Stimulated activated CD4-positive, alpha-beta T cell treated with anti-CD3 and anti-CD28 coated beads, Interleukin-4, amount 100 ng/mL, for 1 hour (primary cell): ENCODE measurements at regions not wholly inside any gene's neighbourhood (a gene's known extent, or its start where the extent isn't known, plus 50 kb on each side); places are given as distances from the start of the nearest gene placed in this dataset.
"Not testable (repeated sequence)": the region's sequence is repeated elsewhere in the genome, so short reads cannot be mapped to it uniquely, and the experiment has no call there.

Experiments used
- DNase-seq: peaks from one replicate; pipeline ENCODE4 v3.0.0-alpha.2; 2020

DNA sequence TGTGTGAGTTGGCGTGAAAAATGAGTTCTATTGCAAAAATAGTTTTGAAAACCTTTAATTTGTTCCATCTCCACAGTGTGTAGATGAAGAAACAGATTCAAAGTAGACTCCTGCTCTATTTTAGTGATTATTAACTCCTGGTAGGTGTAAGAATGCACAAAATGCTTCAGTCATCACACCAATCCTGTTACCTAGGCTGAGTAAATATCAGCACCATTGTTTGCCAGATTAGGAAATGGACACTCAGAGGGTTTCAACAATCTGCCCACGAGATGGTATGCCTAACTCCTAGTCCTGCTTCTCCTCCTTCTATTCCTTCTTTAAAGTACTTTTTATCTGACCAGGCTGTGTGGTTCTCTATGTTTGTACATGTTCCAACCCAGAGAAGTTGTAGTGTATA lies 108.9 kb upstream of the AHI1 start:
- DNase-seq: no peak

DNA sequence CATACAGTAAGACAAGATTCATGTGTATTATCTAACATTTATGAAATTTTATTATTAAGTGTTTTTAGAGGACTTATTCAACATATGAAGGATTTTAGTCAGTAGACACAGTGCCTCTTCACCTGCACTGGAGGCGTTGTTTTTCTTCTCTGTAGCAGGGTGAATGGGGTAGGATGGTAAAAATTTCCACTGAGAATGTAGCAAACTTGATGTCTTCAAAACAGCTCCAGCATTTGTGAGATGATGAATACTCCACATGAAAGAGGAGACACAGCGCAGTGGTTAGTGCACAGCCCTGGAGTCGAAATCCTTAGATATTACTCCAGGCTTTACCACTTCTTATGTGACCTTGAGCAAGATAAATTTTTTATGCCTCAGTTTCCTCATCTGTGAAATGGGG lies 110.5 kb upstream of the AHI1 start:
- no peak for DNase-seq

DNA sequence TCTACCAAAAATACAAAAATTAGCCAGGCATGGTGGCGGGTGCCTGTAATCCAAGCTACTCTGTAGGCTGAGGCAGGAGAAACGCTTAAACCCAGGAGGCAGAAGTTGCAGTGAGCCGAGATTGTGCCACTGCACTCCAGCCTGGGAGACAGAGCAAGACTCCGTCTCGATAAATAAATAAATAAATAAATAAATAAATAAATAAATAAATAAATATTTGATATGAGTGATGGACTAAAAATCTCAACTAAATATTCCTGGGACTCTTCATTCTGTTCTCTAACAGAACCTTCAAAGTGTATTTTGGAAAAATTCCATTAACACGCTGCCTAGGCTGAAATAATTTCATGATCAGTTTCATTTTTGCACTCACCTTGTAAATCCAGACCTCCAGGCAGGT lies 112.7 kb upstream of the AHI1 start:
- not testable (repeated sequence) for DNase-seq

DNA sequence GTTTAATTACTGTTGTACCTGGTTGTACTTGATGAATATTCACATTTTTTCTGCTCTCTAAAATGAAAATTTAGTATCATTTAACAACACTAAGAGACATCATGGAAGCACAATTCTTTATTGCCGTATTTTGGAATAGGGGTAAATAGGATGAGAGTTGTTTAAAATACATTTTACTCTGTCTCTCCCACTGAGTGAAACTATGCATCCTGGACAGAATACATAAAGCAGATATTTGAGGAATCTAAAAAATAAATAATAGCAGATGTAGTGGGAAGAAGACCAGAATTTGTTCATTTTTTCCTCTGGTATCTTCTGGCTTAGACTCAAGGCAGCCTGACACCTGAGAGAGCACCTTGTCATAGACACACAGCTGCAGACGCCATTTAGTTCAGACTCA lies 119.1 kb upstream of the AHI1 start:
- no peak for DNase-seq

DNA sequence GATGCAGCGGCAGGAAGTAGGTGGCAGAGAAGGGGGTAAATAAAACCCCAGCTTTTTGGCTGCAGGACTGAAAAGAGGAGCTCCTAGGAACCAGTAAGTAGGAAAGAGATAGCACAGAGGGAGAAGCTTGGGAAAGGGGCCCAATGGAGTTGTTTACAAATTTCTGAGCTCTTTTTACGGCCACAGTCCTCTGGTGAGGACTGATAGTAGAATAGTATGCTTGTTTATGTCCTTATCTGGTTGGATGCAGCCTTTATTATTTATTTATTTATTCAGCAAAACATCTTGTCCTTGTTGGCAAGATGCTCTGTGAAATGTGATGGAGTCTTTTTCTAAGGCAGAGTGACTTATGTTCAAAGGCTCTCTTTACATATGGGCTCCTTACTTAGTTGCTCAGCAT lies 119.7 kb upstream of the AHI1 start:
- DNase-seq: no peak

DNA sequence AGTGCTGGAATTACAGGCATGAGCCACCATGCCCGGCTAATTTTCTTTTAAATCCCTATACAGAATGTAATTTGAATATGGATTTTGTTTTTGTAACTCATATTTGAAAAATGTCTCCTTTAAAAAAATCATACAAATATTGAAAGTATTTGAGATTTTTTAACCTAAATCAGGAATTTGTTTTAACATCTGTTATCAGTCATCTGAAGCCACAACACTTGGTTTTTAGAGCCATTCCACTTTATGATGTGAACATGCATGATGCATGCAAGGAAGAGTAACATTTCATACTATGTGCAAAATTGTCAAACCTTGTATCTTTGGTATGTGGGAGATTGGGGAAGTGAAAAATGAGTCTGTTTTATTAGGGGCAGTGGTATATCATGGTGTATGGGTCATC lies 124.5 kb upstream of the AHI1 start:
- no peak for DNase-seq

DNA sequence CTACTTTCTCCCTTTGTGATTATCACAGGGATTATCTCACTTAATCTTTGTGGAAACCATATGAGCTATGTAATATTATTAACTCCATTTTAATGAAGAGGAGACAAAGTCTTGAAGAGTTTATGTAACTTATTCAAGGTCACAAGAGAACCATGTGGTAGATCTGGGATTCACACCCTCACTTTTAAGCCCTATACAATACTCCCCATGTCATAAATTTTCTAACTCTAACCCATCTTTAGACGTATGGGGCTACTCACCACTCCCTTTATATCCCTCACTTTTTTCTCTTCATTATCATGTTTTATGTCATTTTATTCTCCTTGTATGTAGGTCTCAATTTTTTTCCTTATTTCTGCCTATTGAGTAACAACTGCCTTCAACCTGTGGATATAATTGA lies 126.4 kb upstream of the AHI1 start:
- DNase-seq: no peak

DNA sequence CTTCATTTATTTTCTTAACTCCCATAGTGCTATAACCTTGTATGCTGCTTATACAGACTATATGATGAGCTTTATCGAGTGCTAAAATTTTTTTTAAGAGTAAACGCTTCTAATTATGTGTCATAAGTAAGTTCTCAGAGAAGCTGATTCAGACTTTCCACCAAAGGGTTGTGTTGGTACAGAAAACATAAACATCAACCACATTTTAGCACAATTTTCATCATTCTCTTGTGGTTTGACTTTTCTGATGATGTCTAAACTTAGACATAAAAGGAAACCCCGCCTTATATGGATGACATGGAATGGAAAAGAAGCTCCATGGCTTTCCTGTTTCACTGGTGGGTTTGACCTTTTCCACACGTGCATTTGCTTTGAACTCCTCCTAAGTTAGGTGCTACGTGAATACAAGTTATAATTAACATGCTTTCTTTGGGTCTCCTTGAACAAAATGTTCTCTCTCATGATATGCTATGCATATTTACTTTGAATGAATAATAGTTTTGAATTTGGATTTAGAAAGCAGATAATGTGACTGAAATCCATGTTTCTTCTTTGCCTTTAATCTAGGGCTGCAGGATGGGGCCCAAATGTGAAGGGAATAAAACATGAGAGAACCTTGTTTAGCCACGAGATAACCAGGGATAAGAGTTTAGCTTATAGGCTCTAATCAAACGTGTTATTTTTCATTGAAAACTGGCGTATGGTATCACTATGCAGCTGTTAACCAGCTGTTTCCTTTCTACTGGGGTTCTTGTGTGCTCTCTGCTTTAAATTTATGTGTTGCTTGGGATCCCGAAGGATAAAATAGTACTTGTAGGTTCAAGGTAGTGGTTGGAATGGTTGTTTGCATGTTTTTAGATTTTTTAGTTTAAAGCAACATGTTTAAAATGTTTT lies 127.1 kb upstream of the AHI1 start:
- no peak for DNase-seq

DNA sequence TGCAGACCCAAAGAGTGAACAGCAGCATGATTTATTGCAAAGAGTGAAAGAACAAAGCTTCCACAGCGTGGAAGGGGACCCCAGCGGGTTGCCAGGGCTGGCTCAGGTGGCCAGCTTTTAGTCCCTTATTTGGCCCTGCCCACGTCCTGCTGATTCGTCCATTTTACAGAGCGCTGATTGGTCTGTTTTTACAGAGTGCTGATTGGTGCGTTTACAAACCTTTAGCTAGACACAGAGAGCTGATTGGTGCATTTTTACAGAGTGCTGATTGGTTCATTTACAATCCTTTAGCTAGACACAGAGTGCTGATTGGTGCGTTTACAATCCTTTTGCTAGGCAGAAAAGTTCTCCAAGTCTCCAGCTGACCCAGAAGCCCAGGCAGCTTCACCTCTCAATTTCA lies 128.5 kb upstream of the AHI1 start:
- DNase-seq: not testable (repeated sequence)

DNA sequence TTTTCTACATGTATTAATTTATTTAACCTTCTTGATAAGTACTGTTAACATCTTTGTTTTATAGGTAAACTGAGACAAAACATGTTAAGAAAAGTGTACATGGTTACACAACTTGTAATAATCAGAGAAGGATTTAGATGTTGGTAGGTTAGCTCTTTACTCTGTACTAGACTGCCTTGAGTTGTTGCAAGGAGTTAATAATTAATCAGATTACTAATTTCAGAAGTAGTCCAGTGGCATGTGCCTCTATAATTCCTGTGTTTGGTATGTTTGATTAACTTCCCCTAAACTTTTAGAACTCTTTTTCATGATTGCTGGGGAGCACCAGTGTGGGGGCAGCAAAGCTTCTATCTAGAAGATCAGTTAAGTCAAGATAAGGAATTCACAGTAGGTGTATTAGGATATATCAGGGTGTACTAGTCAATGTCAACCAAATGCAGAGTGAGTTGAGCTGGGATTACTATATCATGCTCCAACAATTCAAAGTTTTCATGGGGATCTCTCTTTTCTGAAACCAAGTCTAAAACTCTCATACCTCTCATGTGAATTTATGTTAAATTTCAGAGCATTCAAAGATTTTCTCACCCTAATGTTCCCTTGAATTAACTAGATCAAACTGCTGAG lies 129.7 kb upstream of the AHI1 start:
- no peak for DNase-seq

DNA sequence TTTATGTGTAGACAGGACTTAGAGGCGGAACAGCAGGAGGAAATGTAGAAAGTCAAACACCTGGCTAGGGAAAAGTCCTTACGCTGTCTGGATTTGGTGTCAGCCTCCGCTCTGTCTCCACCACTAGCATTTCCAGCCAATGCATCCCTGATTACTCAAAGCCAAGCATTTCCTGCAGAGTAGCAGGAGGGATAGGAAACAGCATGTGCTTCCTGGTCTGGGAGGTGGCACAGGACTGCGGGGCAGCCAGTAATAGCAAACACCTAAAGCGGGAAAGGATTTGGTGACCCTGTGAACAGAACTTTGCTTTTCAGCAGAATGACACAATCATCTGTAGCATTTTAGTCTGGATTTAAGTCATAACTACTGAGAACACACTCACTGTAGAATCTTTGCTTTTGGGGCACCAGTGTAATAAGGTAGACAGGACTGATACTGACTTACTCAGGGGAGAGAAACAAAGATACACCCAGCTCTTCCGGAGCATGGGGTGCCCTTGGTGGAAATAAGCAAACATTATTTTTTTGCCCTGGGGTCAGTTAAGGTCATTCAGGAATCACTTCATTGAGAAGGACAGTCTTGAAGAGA lies 133.3 kb upstream of the AHI1 start:
- no peak for DNase-seq

DNA sequence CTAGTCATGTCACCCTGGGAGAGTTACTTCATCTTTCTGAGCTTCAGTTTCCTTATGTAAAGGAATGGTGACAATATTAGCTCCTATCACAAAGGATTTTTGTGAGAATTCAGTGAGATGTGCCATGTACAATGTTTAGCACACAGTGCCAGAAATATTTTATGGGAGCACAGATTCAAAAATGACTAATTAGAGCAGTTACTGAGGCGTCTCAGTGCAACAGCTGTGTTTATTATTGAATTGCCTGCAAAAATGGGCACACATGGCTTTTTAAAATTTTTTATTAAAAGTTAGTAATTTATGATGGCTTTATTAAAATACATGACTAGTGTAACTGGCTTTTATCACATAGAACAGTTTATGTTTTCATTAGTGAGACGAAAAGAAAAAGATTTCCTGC lies 134.3 kb upstream of the AHI1 start:
- no peak for DNase-seq

DNA sequence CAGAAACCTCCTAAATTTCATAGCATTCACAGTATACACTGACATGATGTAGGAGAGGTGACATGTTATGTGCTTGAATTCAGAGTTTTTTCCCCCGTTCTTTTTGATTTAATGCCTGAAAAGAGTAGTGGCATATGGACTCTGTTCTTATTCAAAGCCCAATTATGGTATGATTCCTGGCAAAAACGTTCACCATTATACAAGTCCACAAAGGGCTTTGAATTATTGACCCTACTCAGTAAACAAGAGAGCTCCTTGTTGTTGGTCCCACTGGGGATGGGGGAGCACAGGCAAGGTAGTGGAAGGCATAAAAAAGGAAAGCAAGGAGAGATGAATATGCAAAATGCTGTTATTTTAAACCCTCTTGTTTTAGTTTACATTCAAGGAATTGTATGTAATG lies 136.0 kb upstream of the AHI1 start:
- no peak for DNase-seq

DNA sequence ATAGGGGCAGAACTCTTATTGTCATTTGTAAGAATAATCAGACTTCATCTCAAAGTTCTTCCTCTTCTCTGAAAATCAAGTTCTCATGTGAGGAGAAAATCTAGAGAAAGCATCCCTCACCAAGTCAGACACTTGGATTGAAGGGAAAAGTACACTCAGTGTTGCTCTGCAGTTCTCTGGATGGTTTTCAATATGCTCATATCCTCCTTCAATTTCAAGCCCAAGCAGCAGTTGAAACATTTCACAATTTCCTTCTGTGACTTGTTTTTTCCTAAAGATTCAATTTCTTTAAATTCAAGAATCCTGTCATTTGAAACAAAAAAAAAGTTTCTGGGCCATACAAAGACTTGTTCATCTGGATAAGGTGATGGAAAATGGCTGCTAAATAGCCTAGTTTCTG lies 140.2 kb upstream of the AHI1 start:
- DNase-seq: no peak

DNA sequence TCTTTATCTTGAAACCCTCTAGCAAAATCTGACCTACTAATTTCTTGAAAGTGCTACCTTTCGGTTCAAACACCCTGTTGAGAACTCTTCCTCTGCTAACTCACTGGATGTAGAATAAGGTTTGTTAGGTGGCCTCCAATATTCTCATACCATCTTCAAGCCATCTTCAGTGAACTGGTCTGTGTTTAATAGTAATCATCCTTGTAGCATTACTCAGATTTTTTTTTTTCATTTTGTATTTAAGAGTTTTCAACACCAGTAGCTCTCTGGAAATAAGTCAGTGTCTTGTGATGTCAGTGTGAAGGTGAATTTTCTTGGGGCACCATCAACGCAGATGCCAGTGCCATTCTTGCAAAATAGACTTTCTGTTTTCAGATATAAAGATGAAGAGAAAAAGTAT lies 140.6 kb upstream of the AHI1 start:
- DNase-seq: no peak

DNA sequence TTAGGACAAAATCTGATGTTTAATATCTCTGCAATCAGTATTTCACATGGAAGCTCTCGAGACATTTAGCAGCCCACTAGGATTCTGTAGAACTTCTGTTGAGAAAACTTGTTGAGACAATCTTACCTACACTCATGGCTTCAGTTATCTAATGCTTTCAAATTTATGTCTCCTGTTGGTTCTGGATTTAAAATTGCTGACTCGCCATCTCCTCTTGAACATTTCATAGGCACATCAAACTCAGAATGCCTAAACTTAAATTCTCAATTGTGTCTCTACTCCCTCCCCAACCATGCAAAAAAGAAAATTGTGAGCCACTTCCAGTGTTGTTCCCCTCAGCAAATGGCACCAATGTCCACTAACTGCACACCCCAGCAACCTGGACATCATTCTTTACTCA lies 142.5 kb upstream of the AHI1 start:
- no peak for DNase-seq

DNA sequence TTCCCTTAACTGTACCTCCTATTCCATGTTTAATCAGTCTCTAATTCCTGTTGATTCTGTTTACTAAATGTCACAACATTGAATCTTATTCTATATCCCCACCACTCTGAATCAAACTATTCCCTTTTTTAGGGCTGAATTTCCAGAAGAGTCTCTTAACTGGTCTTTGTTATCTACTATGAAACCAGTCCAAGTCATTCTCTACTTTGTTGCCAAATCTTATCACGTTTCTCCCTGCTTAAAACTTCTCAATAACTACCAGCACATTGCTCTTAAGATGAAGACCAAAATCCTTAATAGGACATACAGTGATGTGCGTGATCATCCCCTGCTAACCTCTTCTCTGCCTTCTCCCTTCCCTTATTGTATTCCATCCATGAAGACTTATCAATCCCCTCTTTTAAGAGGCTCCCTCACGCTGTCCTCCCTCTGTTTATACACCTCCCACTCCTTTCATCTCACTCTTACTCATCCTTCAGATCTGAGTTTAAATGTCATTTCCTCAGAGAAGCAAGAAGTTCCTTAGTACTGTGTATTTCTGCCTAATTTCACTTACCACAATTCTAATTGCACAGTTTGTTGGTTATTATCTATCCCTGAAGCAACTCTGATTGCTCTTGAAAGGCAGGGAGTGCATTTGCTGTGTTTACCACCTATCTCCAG lies 143.0 kb upstream of the AHI1 start:
- no peak for DNase-seq

DNA sequence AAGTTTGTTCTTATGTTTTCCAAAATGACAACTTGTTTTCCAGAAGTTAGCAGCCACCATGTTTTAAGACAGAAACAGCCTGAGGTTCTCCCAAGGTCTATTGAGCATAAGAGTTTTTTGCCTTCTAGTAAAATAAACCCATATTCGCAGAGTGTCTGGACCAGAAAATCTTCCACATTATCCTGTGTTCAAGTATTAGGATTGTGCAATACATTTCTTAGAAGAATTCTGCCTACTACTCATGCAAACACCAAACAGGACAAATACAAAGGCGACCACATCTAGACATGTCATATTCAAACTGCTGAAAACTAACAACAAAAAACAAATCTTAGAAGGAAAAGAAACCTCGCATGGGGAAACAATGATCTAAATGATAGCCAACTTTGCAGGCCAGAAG lies 145.4 kb upstream of the AHI1 start:
- DNase-seq: no peak

DNA sequence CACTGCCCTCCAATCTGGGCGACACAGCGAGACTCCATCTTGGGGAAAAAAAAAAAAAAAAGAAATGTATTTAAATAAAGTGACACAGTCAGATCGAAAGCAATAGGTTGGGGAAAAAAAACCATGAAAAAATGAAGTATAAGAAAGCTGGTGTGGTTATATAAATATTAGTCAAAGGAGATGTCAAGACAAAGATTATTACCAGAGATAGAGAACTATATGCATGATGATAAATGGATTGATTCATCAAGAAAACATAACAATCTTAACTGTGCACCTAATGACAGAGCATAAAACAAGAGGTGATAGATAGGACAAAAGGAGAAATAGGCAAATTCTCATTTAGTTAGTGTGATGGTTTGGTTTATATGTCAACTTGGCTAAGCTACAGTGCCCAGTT lies 146.9 kb upstream of the AHI1 start:
- DNase-seq: no peak

DNA sequence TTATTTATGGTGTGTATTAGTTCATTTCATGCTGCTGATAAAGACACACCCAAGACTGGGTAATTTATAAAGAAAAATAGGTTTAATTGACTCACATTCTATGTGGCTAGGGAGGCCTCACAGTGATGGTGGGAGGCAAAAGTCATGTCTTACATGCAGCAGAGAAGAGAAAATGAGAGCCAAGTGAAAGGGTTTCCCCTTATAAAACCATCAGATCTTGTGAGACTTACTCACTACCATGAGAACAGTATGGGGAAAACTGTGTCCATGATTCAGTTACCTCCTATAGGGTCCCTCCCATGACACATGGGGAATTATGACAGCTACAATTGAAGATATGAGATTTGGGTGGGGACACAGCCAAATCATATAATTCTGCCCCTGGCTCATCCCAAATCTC lies 150.0 kb upstream of the AHI1 start:
- peak; percentile 18 for DNase-seq

DNA sequence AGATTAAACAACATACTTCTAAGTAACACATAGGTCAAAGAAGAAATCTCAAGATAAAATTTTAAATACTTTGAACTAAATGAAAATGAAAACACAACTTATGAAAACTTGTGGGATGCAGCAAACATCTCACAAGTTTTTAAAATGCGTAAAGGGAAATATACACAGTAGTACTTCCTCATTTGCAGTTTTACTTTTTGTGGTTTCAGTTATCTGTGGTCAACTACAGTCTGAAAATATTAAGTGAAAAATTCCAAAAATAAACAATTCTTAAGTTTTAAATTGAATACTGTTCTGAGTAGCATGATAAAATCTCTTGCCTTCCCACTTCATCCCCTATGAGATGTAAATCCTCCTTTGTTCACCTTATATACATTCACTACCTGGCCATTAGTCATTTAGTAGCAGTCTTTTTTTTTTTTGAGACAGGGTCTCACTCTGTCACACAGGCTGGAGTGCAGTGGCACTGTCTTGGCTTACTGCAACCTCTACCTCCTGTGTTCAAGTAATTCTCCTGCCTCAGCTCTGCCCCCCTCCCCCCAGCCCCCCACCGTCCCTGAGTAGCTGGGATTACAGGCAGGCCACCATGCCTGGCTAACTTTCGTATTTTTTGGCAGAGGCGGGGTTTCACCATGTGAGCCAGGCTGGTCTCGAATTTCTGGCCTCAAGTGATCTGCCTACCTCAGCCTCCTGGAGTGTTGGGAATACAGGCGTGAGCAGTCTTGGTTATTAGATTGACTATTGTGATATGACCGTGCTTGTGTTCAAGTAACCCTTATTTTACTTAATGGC lies 154.6 kb upstream of the AHI1 start:
- no peak for DNase-seq

DNA sequence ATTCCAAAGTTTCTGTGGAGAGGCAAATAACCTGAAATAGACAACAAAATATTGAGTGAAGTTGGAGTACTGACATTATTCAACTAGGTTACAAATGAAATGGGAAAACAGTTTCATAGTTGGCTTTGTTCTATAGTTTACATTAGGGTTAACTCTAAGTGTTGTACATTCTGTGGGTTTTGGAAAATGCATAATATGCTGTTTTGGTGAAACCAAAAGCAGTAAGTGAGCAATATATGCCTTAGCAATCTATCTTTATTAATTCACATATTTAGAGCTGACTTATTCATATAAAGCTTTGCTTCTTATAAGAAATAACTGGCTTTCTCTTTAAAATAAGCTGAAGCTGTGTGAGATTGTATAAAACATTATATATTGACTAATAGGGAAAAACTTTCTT lies 157.5 kb upstream of the AHI1 start:
- DNase-seq: no peak

DNA sequence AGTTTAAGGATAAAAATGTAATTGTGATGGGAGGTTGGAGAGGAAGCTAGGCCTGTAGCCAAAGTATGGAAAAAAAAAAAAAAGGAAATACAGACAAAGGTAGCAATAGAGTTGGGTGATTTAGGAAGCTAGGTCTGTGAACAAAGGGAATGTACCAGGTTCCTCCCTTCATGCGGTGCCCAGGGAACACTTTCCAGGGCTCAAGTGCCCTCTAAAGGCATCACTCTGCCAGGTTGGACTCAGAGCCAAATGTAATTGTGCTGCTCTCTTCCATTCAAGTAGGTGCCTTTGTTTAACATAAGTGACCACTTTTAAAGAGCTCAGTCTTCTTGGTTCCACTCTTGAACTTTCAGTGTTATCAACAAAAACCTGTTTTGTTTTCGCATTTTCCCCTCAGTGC lies 159.7 kb upstream of the AHI1 start:
- DNase-seq: no peak
